SU-DHL-6 (cell line): ENCODE measurements at regions not wholly inside any gene's neighbourhood (a gene's known extent, or its start where the extent isn't known, plus 50 kb on each side); places are given as distances from the start of the nearest gene placed in this dataset.

Source experiments
- H2AFZ ChIP-seq: fragments of 200-600 bp; sonication (generic); 2 replicates; pipeline ENCODE4 v1.6.1; 2014; ENCODE audit warnings: low read depth, mild to moderate bottlenecking, moderate library complexity, mixed read lengths, antibody characterized with exemption, low read length; ENCODE audit not compliant: severe bottlenecking
- H3F3A ChIP-seq: fragments of 200-600 bp; shearing (Covaris generic); 2 replicates; pipeline ENCODE4 v1.6.0; 2016; ENCODE audit warnings: antibody characterized with exemption, mild to moderate bottlenecking; ENCODE audit not compliant: insufficient read depth
- H3K27ac ChIP-seq: fragments of 200-600 bp; sonication (generic); 2 replicates; pipeline ENCODE4 v1.5.1; 2016; ENCODE audit warnings: low read depth, mild to moderate bottlenecking, low read length, moderate library complexity, mixed read lengths
- H3K27me3 ChIP-seq: fragments of 200-600 bp; sonication (generic), shearing (Covaris generic); 2 replicates; pipeline ENCODE4 v1.6.0; 2014; ENCODE audit warnings: mild to moderate bottlenecking, low read length
- H3K36me3 ChIP-seq: fragments of 200-600 bp; sonication (generic); 2 replicates; pipeline ENCODE4 v1.6.1; 2014; ENCODE audit warnings: mild to moderate bottlenecking, low read length, mixed read lengths
- H3K4me2 ChIP-seq: fragments of 300-600, 200-600 bp; shearing (Covaris generic), sonication (generic); 2 replicates; pipeline ENCODE4 v1.6.0; 2014; ENCODE audit warnings: low read length, low read depth, mild to moderate bottlenecking; ENCODE audit not compliant: poor library complexity, severe bottlenecking
- H3K4me3 ChIP-seq: fragments of 200-600 bp; sonication (generic); 2 replicates; pipeline ENCODE4 v1.5.1; 2014; ENCODE audit warnings: antibody characterized with exemption, low read length, mild to moderate bottlenecking, mixed read lengths; ENCODE audit not compliant: insufficient read depth, poor library complexity, severe bottlenecking
- H3K79me2 ChIP-seq: fragments of 200-600 bp; sonication (generic); 2 replicates; pipeline ENCODE4 v1.6.1; 2014; ENCODE audit warnings: mild to moderate bottlenecking, low read length, moderate library complexity; ENCODE audit not compliant: insufficient read depth
- H3K9ac ChIP-seq: fragments of 200-600 bp; sonication (generic); 2 replicates; pipeline ENCODE4 v1.7.0; 2014; ENCODE audit warnings: mild to moderate bottlenecking, low read length
- H3K9me2 ChIP-seq: fragments of 200-600 bp; sonication (generic); replicated peaks from 2 replicates; pipeline ENCODE4 v1.6.1; 2014; ENCODE audit warnings: low read length; ENCODE audit not compliant: insufficient read depth
- H3K9me3 ChIP-seq: fragments of 200-600 bp; sonication (generic); 2 replicates; pipeline ENCODE4 v1.6.1; 2014; ENCODE audit warnings: low read length, mixed read lengths; ENCODE audit not compliant: insufficient read depth
- H4K20me1 ChIP-seq: fragments of 200-600 bp; sonication (generic); 2 replicates; pipeline ENCODE4 v1.6.1; 2014; ENCODE audit warnings: low read depth, mild to moderate bottlenecking, antibody characterized with exemption, low read length, moderate library complexity, mixed read lengths
- EZH2phosphoT487 ChIP-seq: fragments of 200-600 bp; sonication (generic), shearing (Covaris generic); conservative IDR thresholded peaks from 2 replicates; pipeline ENCODE4 v1.6.1; 2018; ENCODE audit warnings: mild to moderate bottlenecking, antibody characterized with exemption, low read length, moderate library complexity, mixed read lengths
- TF ChIP-seq, protein P1 (sequence below): fragments of 200-600 bp; sonication (generic); IDR thresholded peaks from one replicate; pipeline ENCODE4 v1.5.1; 2017; ENCODE audit warnings: antibody characterized with exemption, mild to moderate bottlenecking, low read length, moderate library complexity; ENCODE audit not compliant: insufficient read depth, poor library complexity, severe bottlenecking

DNA sequence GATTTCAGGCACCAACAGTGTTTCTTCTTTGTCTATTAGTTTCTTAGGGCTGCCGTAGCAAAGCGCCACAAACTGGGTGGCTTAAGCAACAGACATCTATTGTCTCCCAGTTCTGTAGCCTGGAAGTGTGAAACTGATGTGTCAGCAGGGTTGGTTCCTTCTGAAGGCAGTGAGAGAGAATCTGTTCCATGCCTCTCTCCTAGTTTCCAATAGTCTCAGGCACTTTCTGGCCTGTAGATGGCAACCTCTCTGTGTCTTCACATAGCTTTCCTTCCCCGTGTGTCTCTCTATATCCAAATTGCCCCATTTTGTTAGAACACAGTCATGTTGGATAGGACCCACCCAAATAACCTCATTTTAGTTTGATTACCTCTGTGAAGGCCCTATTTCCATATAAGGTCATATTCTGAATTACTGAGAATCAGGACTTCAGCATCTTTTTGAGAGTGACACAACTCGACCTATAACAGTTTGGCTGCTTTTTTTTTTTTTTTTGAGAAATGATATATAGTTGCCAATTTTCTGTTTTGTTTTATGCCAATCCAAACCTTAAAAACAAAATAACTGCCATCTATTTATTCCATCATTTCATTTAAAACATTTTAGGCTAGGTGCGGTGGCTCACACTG is 108.2 kb downstream of the SLC36A4 start:
- Histone ChIP-seq H2AFZ (no peak overlapping the region), H3K4me3 (no peak overlapping the region), H3F3A (no peaks in the 10 kb centered on the region), H3K4me2 (no peak overlapping the region), H3K79me2 (no peaks in the 10 kb centered on the region), H3K27me3 (no peaks in the 10 kb centered on the region), H3K9ac (no peak overlapping the region), H4K20me1 (no peaks in the 10 kb centered on the region), H3K36me3 (no peaks in the 10 kb centered on the region), H3K9me2 (no peaks in the 10 kb centered on the region), H3K9me3 (no peaks in the 10 kb centered on the region), H3K27ac (no peak overlapping the region)
- TF ChIP-seq, protein P1, sequence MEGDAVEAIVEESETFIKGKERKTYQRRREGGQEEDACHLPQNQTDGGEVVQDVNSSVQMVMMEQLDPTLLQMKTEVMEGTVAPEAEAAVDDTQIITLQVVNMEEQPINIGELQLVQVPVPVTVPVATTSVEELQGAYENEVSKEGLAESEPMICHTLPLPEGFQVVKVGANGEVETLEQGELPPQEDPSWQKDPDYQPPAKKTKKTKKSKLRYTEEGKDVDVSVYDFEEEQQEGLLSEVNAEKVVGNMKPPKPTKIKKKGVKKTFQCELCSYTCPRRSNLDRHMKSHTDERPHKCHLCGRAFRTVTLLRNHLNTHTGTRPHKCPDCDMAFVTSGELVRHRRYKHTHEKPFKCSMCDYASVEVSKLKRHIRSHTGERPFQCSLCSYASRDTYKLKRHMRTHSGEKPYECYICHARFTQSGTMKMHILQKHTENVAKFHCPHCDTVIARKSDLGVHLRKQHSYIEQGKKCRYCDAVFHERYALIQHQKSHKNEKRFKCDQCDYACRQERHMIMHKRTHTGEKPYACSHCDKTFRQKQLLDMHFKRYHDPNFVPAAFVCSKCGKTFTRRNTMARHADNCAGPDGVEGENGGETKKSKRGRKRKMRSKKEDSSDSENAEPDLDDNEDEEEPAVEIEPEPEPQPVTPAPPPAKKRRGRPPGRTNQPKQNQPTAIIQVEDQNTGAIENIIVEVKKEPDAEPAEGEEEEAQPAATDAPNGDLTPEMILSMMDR, result peak; percentile 31
- TF ChIP-seq EZH2phosphoT487, result no peak
